SK-N-SH (cell line): ENCODE measurements at regions not wholly inside any gene's neighbourhood (a gene's known extent, or its start where the extent isn't known, plus 50 kb on each side); places are given as distances from the start of the nearest gene placed in this dataset.
A peak's percentile ranks its signal among the peaks of the same experiment; 100 is the strongest.

ENCODE experiments used
- CTCF ChIA-PET: fragments of 300-600, 350-600 bp; formaldehyde crosslinking; extraction: SDS; loops from one replicate; lab custom pipeline; 2021; lab: Yijun Ruan, JAX
- POLR2A ChIA-PET: fragments of 350-600 bp; sonication (Branson Sonifier 250); formaldehyde crosslinking; extraction: SDS; loops from one replicate; lab custom pipeline; 2020; ENCODE audit warnings: antibody characterized with exemption, inconsistent platforms; lab: Yijun Ruan, JAX
- DNase-seq: peaks from one replicate; pipeline ENCODE4 v3.0.0; 2012
- H2AFZ ChIP-seq: fragments of 200-600 bp; sonication (generic); 2 replicates; pipeline ENCODE4 v1.8.1; 2016; ENCODE audit warnings: antibody characterized with exemption, mild to moderate bottlenecking, low read depth
- H3F3A ChIP-seq: fragments of 200-600 bp; sonication (generic); replicated peaks from 2 replicates; pipeline ENCODE3; 2016; ENCODE audit warnings: antibody characterized with exemption, mild to moderate bottlenecking; ENCODE audit not compliant: insufficient read depth
- H3K27ac ChIP-seq, 2 experiments: fragments of 200-500 bp in 1 of 2; fragments of 200-600 bp in 1 of 2; sonication (Bioruptor generic) in 1 of 2; sonication (generic), shearing (Covaris generic) in 1 of 2; 2 replicates each; pipeline versions ENCODE4 v1.5.1 to v1.6.1; 2014 to 2016; ENCODE audit warnings: low read depth in 2 of 2, inconsistent platforms in 1 of 2, low read length in 1 of 2, mild to moderate bottlenecking in 1 of 2, mixed read lengths in 1 of 2
- H3K27me3 ChIP-seq: fragments of 200-600 bp; sonication (generic), shearing (Covaris generic); 2 replicates; pipeline ENCODE4 v1.6.1; 2016; ENCODE audit warnings: mixed run types; ENCODE audit not compliant: insufficient read depth
- H3K36me3 ChIP-seq, 2 experiments: fragments of 200-500 bp in 1 of 2; fragments of 200-600 bp in 1 of 2; sonication (Bioruptor generic) in 1 of 2; sonication (generic) in 1 of 2; replicated peaks in 1 of 2; 2 replicates each; pipeline versions ENCODE3 to v1.5.1; 2014 to 2016; ENCODE audit warnings: low read length in 1 of 2, mild to moderate bottlenecking in 1 of 2; ENCODE audit not compliant: insufficient read depth in 2 of 2, control insufficient read depth in 1 of 2
- H3K4me1 ChIP-seq, 2 experiments: fragments of 200-500 bp in 1 of 2; fragments of 200-600 bp in 1 of 2; sonication (Bioruptor generic) in 1 of 2; sonication (generic), shearing (Covaris generic) in 1 of 2; 2 replicates each; pipeline versions ENCODE4 v1.5.1 to v1.6.1; 2014 to 2016; ENCODE audit warnings: low read depth in 1 of 2, low read length in 1 of 2, mixed run types in 1 of 2; ENCODE audit not compliant: insufficient read depth in 2 of 2, control insufficient read depth in 1 of 2
- H3K4me2 ChIP-seq: fragments of 200-600 bp; sonication (generic), shearing (Covaris generic); 2 replicates; pipeline ENCODE4 v1.6.1; 2017; ENCODE audit warnings: mixed run types
- H3K4me3 ChIP-seq, 2 experiments: fragments of 200-500 bp in 1 of 2; fragments of 200-600 bp in 1 of 2; sonication (Bioruptor generic) in 1 of 2; sonication (generic), shearing (Covaris generic) in 1 of 2; 2 replicates each; pipeline versions ENCODE4 v1.5.1 to v1.8.1; 2014 to 2016; ENCODE audit warnings: low read depth in 2 of 2, inconsistent platforms in 1 of 2, low read length in 1 of 2, mild to moderate bottlenecking in 1 of 2, mixed read lengths in 1 of 2, moderate library complexity in 1 of 2
- H3K79me2 ChIP-seq: fragments of 200-600 bp; sonication (generic); 2 replicates; pipeline ENCODE4 v1.8.1; 2017; ENCODE audit warnings: mild to moderate bottlenecking; ENCODE audit not compliant: insufficient read depth
- H3K9ac ChIP-seq: fragments of 200-600 bp; sonication (generic); 2 replicates; pipeline ENCODE4 v1.6.1; 2017; ENCODE audit warnings: mixed run types
- H3K9me2 ChIP-seq: fragments of 200-600 bp; sonication (generic); 2 replicates; pipeline ENCODE4 v1.6.1; 2017; ENCODE audit warnings: mixed run types
- H3K9me3 ChIP-seq: fragments of 200-600 bp; sonication (generic); 2 replicates; pipeline ENCODE4 v1.6.1; 2017; ENCODE audit warnings: mixed run types, mild to moderate bottlenecking, moderate library complexity
- H4K20me1 ChIP-seq: fragments of 200-600 bp; sonication (generic); 2 replicates; pipeline ENCODE4 v1.6.1; 2017; ENCODE audit warnings: mild to moderate bottlenecking, mixed run types; ENCODE audit not compliant: insufficient read depth
- CHD2 ChIP-seq: fragments of 150-350 bp; IDR thresholded peaks from 2 replicates; pipeline ENCODE4 v1.6.1; 2018; ENCODE audit warnings: low read length; ENCODE audit not compliant: partially characterized antibody
- FOXJ3 ChIP-seq: sonication (generic); formaldehyde crosslinking; IDR thresholded peaks from 2 replicates; pipeline ENCODE4 v1.5.1; 2020; ENCODE audit warnings: mild to moderate bottlenecking, missing genetic modification reagents
- GABPA ChIP-seq: IDR thresholded peaks from 2 replicates; pipeline ENCODE4 v1.4.0; 2012; ENCODE audit warnings: low read depth, mild to moderate bottlenecking
- GATA2 ChIP-seq: sonication (generic); formaldehyde crosslinking; IDR thresholded peaks from 2 replicates; pipeline ENCODE4 v1.5.0; 2020; ENCODE audit warnings: mild to moderate bottlenecking, missing genetic modification reagents
- MEF2A ChIP-seq: IDR thresholded peaks from 2 replicates; pipeline ENCODE4 v1.4.0; 2012; ENCODE audit warnings: low read depth, borderline replicate concordance
- MXI1 ChIP-seq: IDR thresholded peaks from 2 replicates; pipeline ENCODE4 v1.6.1; 2012; ENCODE audit warnings: mild to moderate bottlenecking, low read depth, low read length, improper control_type of control experiment
- NFIC ChIP-seq: IDR thresholded peaks from 2 replicates; pipeline ENCODE4 v1.4.0; 2012; ENCODE audit warnings: borderline replicate concordance
- NRF1 ChIP-seq: IDR thresholded peaks from 2 replicates; pipeline ENCODE4 v1.6.1; 2012; ENCODE audit warnings: low read depth, mild to moderate bottlenecking, low read length
- RAD21 ChIP-seq: IDR thresholded peaks from 2 replicates; pipeline ENCODE4 v1.6.1; 2012; ENCODE audit warnings: mild to moderate bottlenecking, low read length
- RCOR1 ChIP-seq: fragments of 150-350 bp; IDR thresholded peaks from 2 replicates; pipeline ENCODE4 v1.6.1; 2017; ENCODE audit warnings: antibody characterized with exemption, low read length
- REST ChIP-seq: IDR thresholded peaks from 2 replicates; pipeline ENCODE4 v1.6.1; 2012; ENCODE audit warnings: mild to moderate bottlenecking, low read depth, low read length, moderate library complexity
- RXRA ChIP-seq: IDR thresholded peaks from 2 replicates; pipeline ENCODE4 v1.4.0; 2012; ENCODE audit warnings: low read depth, mild to moderate bottlenecking, borderline replicate concordance
- USF1 ChIP-seq: IDR thresholded peaks from 2 replicates; pipeline ENCODE4 v1.4.0; 2012; ENCODE audit warnings: low read depth, borderline replicate concordance
- YY1 ChIP-seq: IDR thresholded peaks from 2 replicates; pipeline ENCODE4 v1.4.0; 2012; ENCODE audit warnings: low read depth, mild to moderate bottlenecking
- ZBTB33 ChIP-seq: IDR thresholded peaks from 2 replicates; pipeline ENCODE4 v1.4.0; 2012; ENCODE audit warnings: low read depth, borderline replicate concordance
- WGBS: methylation state at CpG from one replicate; pipeline ENCODE4 v1.1.6; 2017; ENCODE audit warnings: low lambda C conversion rate; 5-methylcytosine and 5-hydroxymethylcytosine counted together
- TF ChIP-seq, protein P1 (sequence below): fragments of 200-600 bp; sonication (generic); IDR thresholded peaks from 2 replicates; pipeline ENCODE4 v1.6.1; 2017; ENCODE audit warnings: antibody characterized with exemption, mild to moderate bottlenecking, moderate library complexity
- TF ChIP-seq, protein P2 (sequence below): IDR thresholded peaks from 2 replicates; pipeline ENCODE4 v1.4.0; 2012; ENCODE audit warnings: low read depth
- TF ChIP-seq, protein P3 (sequence below): fragments of 150-350 bp; IDR thresholded peaks from 2 replicates; pipeline ENCODE4 v1.6.1; 2017; ENCODE audit warnings: antibody characterized with exemption, low read length, low read depth, borderline replicate concordance

- TF ChIP-seq GATA2 (CRISPR knock-in tag): no peak
These were observed 50.3 kb upstream of the PTPRK start (continued) for GRCh38 chr6:128570680-128571063.

DNA sequence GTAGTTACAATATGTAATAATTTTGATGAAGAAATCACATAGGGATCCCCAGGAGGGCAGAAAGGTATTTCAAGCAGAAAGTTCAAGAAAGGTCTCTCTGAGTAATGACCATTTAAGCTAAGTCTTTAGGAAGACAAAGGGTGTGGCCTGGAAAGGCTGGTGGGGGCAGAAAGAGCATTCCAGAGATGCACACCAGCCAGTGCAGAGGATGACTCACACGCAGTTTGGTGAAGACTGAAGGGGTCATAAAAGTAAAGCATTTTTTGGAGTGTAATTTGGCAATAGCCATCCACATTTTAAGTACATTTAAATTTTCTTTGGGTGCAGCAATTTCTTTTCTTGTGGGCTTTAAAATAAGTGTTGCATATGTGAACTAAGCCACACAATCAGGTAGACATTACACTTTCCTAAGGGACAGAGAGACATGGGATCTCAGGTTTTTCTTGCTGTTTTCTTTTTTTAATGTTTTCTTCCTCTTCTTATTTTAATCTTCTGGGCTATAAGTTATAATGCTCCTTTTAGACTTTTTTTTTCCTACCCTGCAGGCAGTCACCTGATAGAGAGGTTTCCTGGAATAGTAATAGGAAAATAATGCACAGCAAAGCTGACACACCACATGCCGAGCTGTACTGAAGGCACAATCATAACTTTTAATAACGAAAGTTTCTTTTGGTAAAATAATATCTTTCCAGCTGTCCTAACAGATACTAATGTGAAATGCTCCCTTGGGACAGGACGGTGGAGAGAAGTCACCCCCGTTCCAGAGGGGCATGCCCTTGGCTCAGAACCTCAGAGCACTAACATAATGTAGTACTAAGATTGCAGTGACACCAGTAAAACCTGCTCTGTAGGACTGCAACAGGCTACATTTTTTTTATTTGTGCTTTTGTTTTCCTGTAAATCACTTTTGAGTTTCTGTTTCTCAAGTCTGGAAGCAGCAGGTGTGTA is 49.6 kb upstream of the PTPRK start:
- no peaks in the 10 kb centered on the region for H3K9me2 ChIP-seq
- H3K27ac ChIP-seq: peak overlapping the region; percentile 63 to 64; a peak in 3 of 4 replicates
- ChIA-PET CTCF (no interaction called here), POLR2A (no interaction called here)
- WGBS: 18% methylated on average over 5 of the region's 5 CpGs
- H3K4me3 ChIP-seq: no peak overlapping the region; a peak in 1 of 4 replicates
- DNase-seq: no peak
- no peaks in the 10 kb centered on the region for H4K20me1 ChIP-seq
- no peaks in the 10 kb centered on the region for H3K27me3 ChIP-seq
- H3F3A ChIP-seq: peaks cover 13% of the 10 kb centered on the region
- H3K36me3 ChIP-seq: no peaks in the 10 kb centered on the region
- H3K9ac ChIP-seq: no peak overlapping the region; the same call in 1 of the 2 replicates
- peaks cover 0 to 13% of the 10 kb centered on the region in 2 experiments; a peak in 2 of 4 replicates for H3K4me1 ChIP-seq
- H2AFZ ChIP-seq: peak overlapping the region; percentile 69
- no peaks in the 10 kb centered on the region for H3K79me2 ChIP-seq
- H3K9me3 ChIP-seq: no peaks in the 10 kb centered on the region
- peak overlapping the region; percentile 57 for H3K4me2 ChIP-seq
- TF ChIP-seq RAD21 (no peak), USF1 (no peak; the same call in 1 of the 2 replicates), REST (no peak), YY1 (0 out of 2 replicates have a peak, but pooled peaks have one; percentile 33), RCOR1 (no peak), GABPA (no peak), GATA2 (CRISPR knock-in tag) (no peak), ZBTB33 (no peak), FOXJ3 (CRISPR knock-in tag) (no peak), RXRA (peak; percentile 64), MEF2A (no peak), MXI1 (no peak), CHD2 (no peak), NFIC (peak; percentile 45; the same call in 1 of the 2 replicates), NRF1 (no peak)
- TF ChIP-seq, protein P1, sequence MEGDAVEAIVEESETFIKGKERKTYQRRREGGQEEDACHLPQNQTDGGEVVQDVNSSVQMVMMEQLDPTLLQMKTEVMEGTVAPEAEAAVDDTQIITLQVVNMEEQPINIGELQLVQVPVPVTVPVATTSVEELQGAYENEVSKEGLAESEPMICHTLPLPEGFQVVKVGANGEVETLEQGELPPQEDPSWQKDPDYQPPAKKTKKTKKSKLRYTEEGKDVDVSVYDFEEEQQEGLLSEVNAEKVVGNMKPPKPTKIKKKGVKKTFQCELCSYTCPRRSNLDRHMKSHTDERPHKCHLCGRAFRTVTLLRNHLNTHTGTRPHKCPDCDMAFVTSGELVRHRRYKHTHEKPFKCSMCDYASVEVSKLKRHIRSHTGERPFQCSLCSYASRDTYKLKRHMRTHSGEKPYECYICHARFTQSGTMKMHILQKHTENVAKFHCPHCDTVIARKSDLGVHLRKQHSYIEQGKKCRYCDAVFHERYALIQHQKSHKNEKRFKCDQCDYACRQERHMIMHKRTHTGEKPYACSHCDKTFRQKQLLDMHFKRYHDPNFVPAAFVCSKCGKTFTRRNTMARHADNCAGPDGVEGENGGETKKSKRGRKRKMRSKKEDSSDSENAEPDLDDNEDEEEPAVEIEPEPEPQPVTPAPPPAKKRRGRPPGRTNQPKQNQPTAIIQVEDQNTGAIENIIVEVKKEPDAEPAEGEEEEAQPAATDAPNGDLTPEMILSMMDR: no peak
- TF ChIP-seq, protein P2, sequence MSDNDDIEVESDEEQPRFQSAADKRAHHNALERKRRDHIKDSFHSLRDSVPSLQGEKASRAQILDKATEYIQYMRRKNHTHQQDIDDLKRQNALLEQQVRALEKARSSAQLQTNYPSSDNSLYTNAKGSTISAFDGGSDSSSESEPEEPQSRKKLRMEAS: 0 out of 2 replicates have a peak, but pooled peaks have one; percentile 27
- TF ChIP-seq, protein P3, sequence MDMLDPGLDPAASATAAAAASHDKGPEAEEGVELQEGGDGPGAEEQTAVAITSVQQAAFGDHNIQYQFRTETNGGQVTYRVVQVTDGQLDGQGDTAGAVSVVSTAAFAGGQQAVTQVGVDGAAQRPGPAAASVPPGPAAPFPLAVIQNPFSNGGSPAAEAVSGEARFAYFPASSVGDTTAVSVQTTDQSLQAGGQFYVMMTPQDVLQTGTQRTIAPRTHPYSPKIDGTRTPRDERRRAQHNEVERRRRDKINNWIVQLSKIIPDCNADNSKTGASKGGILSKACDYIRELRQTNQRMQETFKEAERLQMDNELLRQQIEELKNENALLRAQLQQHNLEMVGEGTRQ: no peak
